ENCODE measurements at regions not wholly inside any gene's neighbourhood (a gene's known extent, or its start where the extent isn't known, plus 50 kb on each side); places are given as distances from the start of the nearest gene placed in this dataset.

- no peak for TF ChIP-seq CTCF (IDR thresholded peaks at IDR 0.05; ENCODE audit: low read depth, low read length)
- POLR2A ChIA-PET: interaction anchor here (0.5 kb wide), 1 partner anchor 13 kb away, joined by 15 read pairs; no protein-coding TSS in a partner anchor
- H3K9me3 ChIP-seq (ENCODE audit: control insufficient read depth, insufficient read depth, low read length): peaks cover 4% of the 10 kb centered on the region; the same call in 1 of the 2 replicates
- DNase-seq (ENCODE audit: low read depth, low spot score): no peak
- no peaks in the 10 kb centered on the region for H3K27me3 ChIP-seq (ENCODE audit: control insufficient read depth, insufficient read depth, low read length)
- peak overlapping the region; percentile 50 for H3K4me3 ChIP-seq (ENCODE audit: low read depth, low read length)
- CTCF ChIA-PET: interaction anchor here (1.0 to 3.4 kb wide), 3 partner anchors 25 to 64 kb away, joined by 3 to 28 read pairs (median 4); no protein-coding TSS in a partner anchor
- H3K27ac ChIP-seq (ENCODE audit: low read depth, low read length): peak overlapping the region; percentile 95
Measured at GRCh38 chr17:55576996-55577586, 65.8 kb upstream of the SMIM36 start.

DNA sequence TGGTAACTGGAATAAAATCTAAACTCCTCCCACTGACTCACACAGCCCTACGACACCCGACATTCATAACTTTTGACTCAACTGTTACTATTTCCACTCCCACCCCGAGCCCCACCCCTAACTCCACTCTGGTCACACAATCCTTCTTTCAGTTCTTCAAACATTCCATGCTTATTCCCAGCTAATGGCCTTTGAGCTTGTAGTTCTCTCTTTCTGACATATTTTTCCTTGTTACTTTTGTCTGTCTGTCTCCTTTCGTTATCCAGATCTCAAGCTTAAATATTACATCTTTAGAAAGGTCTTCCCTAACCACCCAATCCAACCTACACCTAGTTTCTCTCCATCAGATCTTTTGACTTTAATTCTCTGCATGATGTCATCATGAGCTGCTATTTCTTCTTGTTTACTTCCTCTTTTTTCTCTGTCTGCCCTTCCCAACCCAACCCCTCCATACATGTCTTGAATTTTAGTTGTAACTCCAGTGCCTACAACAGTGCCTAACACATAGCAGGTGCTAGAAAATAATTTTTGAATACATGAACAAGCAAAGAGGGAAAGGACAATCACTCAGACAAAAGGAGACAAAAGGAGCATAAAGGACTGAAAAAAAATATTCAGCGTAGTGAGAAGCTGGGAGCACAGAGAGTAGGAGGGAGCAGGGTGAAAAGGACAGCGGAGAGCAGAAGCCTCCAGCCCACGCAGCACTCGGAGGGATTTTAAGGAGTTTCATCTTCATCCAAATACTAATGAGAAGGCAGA lies 65.2 kb upstream of the SMIM36 start:
- ChIA-PET CTCF (interaction anchor here (1.0 to 3.4 kb wide), 3 partner anchors 25 to 142 kb away, joined by 4 to 28 read pairs (median 4); no protein-coding TSS in a partner anchor), POLR2A (no interaction called here)
- Histone ChIP-seq H3K9me3 (ENCODE audit: control insufficient read depth, insufficient read depth, low read length) (peaks cover 4% of the 10 kb centered on the region; the same call in 1 of the 2 replicates), H3K27ac (ENCODE audit: low read depth, low read length) (peak overlapping the region; percentile 95), H3K4me3 (ENCODE audit: low read depth, low read length) (peak overlapping the region; percentile 50), H3K27me3 (ENCODE audit: control insufficient read depth, insufficient read depth, low read length) (no peaks in the 10 kb centered on the region)
- TF ChIP-seq CTCF (IDR thresholded peaks at IDR 0.05; ENCODE audit: low read depth, low read length): no peak
- DNase-seq (ENCODE audit: low read depth, low spot score): peak; percentile 60

DNA sequence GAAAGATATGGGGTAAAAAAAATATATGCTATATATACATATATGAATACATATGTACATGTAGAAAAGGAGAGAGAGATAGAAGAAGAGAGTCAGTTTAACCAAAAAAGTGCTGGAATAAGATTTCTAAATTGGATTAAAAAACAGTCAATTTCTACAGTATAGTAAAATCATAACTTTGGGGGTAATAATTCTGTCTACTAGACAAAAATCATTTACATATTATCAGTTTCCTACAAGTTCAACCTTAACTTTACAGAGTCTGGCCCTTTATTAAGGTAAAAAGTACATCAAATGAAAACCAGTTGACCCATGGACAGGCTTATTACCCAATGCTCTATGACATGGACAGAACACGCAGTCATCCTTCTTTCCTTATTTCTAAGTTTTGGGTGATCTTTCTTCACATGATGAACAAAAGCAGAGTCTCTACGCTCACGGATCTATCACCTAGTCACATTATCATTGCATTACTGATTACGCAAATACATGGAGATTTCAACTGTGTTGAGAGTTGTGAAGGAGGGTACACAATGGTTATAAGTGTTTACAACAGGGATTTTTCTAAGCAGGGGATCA lies 63.9 kb upstream of the SMIM36 start:
- ChIA-PET POLR2A (no interaction called here), CTCF (no interaction called here)
- Histone ChIP-seq H3K27me3 (ENCODE audit: control insufficient read depth, insufficient read depth, low read length) (no peaks in the 10 kb centered on the region), H3K27ac (ENCODE audit: low read depth, low read length) (no peak overlapping the region), H3K9me3 (ENCODE audit: control insufficient read depth, insufficient read depth, low read length) (peaks cover 4% of the 10 kb centered on the region; the same call in 1 of the 2 replicates), H3K4me3 (ENCODE audit: low read depth, low read length) (no peak overlapping the region)
- TF ChIP-seq CTCF (IDR thresholded peaks at IDR 0.05; ENCODE audit: low read depth, low read length): no peak
- DNase-seq (ENCODE audit: low read depth, low spot score): no peak

DNA sequence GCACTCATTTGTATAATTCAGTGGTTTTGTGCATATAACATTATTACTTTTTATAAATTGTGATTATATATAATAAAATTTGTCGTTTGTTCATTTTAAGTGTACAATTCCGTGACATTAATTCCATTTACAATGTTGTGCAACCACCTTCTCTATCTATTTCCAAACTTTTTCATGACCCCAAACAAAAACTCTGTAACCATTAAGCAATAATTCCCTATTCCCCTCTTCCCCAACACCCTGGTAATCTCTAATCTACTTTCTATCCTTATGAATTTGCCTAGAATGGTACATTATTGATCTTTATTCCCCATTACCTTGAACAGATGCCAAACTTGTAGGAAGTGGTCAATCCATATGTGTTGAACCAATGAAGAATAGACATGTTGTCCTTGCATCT lies 61.3 kb upstream of the SMIM36 start:
- Histone ChIP-seq H3K27me3 (ENCODE audit: control insufficient read depth, insufficient read depth, low read length) (no peaks in the 10 kb centered on the region), H3K9me3 (ENCODE audit: control insufficient read depth, insufficient read depth, low read length) (peaks cover under 1% of the 10 kb centered on the region; the same call in 1 of the 2 replicates), H3K27ac (ENCODE audit: low read depth, low read length) (no peak overlapping the region), H3K4me3 (ENCODE audit: low read depth, low read length) (no peak overlapping the region)
- TF ChIP-seq CTCF (IDR thresholded peaks at IDR 0.05; ENCODE audit: low read depth, low read length): no peak
- no peak for DNase-seq (ENCODE audit: low read depth, low spot score)
- ChIA-PET CTCF (interaction anchor here (1.5 to 2.5 kb wide), 4 partner anchors 30 to 69 kb away, joined by 8 to 9 read pairs (median 8); no protein-coding TSS in a partner anchor), POLR2A (no interaction called here)

Measured in AG04450 (cell line).